ENCODE measurements at regions not wholly inside any gene's neighbourhood (a gene's known extent, or its start where the extent isn't known, plus 50 kb on each side); places are given as distances from the start of the nearest gene placed in this dataset.
"Not testable (repeated sequence)": the region's sequence is repeated elsewhere in the genome, so short reads cannot be mapped to it uniquely, and the experiment has no call there.

- DNase-seq: no peak
Measured at GRCh38 chr10:129199826-129200225, 267.2 kb upstream of the MGMT start.

DNA sequence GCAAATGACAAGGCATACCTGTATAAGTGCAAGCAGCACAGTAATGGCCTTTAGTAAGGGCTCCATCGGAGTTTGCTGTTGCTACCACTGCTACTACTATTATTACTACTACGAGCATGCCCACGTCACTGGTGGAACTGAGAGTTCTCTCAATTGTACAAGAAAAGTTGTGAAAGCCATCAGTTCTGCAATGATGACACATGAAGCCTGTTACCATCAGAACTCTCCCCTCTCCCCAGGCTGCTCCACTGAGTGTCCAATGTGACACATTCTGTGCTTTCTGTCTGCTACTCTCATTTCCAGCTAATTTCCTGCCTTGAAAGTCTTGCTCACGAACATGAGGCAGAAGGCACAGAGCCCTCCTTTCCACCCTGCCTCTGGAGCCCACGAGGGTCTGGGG is 263.2 kb upstream of the MGMT start:
- no peak for DNase-seq

- no peak for DNase-seq
Measured at GRCh38 chr10:129207297-129207696, 259.7 kb upstream of the MGMT start.

DNA sequence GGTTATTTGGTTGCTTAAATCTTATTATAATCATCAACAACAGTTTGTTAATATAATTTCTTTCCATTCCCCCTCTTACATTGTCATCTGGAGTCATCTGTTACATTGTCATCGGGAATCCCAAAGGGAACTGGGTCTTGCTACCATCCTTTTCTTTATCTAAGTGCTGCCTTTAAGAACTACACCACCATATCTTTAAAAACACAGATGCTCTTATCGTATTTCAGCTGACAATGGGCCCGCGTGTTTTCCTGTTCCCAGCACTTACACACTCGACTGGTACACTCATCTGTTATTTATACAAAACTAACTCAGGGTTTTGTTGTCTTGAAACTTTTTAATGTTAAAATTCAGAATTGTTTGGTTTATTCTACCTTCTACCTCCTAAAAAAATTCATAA is 256.2 kb upstream of the MGMT start:
- DNase-seq: no peak

DNA sequence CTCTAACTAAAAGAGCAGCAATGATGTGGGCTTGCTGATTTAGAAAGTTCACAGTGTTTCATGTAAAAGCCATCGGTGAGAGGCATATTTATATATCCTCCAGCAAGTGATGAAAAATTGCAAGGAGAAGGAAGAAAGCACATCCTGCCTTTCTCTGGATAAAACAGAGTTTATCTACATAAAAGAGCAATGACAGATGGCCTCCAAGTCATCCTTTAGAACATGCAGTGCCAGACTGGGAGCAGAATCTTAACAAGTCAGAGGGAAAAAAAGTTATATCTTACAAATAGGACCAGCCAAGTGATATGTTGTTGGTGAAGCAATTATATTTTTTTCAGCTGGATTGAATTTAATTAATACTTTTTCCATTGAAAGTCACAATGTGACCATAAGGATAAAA is 253.8 kb upstream of the MGMT start:
- no peak for DNase-seq

DNA sequence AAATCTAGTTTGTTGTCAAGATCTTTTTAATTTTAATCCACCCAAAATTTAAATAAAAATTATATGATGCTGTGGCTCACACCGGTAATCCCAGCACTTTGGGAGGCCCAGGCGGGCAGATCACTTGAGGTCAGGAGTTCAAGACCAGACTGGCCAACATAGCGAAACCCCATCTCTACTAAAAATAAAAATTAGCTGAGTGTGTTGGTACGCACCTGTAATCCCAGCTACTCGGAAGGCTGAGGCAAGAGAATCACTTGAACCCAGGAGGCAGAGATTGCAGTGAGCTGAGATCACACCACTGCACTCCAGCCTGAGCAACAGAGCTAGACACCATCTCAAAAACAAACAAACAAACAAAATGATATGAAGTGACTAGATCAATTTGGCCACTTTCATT is 253.0 kb upstream of the MGMT start:
- DNase-seq: not testable (repeated sequence)

GRCh38 chr10:129219364-129219763 is 247.7 kb upstream of the MGMT start:
- no peak for DNase-seq

GRCh38 chr10:129222436-129222835 is 244.6 kb upstream of the MGMT start:
- DNase-seq: no peak

- DNase-seq: no peak
Measured at GRCh38 chr10:129223363-129223762, 243.7 kb upstream of the MGMT start.

DNA sequence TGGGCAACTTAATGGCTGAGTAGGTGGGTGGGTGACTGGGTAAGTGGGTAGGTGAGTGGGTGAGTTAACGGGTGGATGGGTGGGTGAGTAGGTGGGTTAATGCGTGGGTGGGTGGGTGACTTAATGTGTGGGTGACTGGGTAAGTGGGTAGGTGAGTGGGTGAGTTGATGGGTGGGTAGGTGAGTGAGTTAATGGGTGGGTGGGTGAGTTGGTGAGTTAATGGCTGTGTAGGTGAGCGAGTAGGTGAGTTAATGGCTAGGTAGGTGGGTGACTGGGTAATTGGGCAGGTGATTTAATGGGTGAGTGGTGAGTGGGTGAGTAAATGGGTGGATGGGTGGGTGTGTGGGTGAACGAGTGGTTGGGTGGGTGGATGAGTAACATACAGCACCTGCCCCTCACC is 243.0 kb upstream of the MGMT start:
- no peak for DNase-seq

DNA sequence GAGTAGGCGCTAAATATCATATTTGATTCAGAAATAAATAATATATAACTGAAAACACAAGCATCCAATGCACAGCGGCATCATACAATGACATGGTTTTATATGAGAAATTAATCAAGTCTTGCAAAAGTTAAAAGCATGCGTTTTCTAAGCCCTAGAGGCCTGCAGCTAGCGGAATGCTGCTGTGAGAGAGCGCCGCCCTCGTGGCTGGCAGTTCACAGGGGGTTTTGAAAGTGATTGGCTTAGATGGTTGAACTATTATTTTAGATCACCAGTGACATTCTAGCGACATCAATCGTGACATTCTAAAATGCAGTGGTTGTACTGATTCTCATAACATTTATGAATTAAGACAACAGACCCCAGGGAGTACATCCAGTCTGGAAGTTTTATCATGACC is 235.2 kb upstream of the MGMT start:
- no peak for DNase-seq

DNA sequence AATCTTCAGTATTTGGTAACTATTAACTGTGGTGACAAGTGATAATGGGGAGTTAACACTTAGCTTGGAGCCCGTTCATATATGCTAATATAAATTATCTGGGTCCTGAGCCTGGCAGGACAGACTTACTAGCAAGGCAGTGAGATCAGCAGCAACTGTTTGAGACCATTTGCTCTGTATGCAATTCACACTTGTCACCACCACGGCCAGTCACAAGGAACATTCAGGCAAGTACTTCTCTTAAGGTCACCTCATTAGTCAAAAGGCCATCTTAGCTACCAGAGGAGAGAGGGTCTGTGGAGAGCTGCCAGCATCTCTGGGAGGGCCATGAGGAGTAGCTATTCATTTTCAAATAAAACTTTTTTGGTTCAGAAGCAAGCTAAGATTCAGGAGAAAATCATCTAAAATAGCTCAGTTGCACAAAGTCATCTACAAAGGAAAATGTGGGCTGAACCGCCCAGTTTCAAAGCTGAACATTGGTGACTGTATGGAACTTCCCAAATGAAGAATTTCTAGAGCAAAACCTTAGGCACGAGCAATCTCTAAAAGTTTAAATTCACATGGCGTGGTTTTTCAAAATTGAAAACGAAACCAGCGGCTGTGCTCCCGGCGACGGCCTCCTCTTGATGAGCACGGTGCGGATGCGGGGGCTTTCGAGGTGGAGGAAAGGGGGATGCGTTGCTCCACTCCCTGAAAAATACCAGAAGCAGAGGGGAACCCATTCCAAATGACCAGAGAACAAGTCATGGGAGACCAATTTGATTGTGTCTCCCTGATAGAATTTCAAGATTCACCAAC is 233.5 kb upstream of the MGMT start:
- no peak for DNase-seq

DNA sequence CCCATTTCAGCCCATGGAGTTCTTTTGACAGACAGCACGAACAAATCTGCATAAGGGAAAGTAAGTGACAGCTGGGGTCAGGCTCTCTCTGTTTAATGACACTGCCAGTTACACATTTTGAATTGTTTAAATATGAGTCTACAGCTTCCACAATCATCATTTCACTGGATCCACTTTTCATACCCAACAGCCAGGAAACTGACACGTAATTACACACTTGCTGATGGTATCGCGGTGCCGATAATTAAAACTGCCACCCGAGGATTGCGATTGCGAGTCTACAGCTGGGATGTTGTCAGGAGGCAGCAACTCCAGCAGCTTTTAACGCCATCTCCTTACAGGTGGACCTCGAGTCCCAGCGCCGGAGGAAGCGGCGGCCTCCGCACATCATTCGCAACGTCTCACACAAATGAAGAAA is 230.8 kb upstream of the MGMT start:
- no peak for DNase-seq

GRCh38 chr10:129241461-129241860 is 225.6 kb upstream of the MGMT start:
- DNase-seq: no peak

GRCh38 chr10:129244298-129244697 is 222.7 kb upstream of the MGMT start:
- no peak for DNase-seq

DNA sequence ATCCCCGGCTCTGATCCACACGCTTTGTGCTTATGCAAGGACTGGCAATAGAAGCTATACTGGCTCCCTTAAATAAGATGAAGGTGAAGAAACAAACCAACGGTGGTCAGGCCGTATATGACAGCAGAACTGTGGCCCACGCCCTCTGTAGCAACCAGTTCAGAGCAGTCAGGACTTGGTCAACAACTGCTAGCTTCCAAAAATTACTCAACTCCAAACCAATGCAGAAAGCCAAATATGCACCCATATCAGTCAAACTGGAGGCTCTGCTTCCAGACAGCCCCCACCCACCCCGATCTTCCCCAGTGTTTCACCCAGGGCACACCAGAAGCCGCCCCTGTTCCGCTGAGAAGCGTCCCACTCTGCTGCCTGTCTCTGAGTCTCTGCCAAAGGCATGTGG is 222.3 kb upstream of the MGMT start:
- DNase-seq: no peak

- DNase-seq: no peak
Measured at GRCh38 chr10:129253161-129253864, 213.7 kb upstream of the MGMT start.

DNA sequence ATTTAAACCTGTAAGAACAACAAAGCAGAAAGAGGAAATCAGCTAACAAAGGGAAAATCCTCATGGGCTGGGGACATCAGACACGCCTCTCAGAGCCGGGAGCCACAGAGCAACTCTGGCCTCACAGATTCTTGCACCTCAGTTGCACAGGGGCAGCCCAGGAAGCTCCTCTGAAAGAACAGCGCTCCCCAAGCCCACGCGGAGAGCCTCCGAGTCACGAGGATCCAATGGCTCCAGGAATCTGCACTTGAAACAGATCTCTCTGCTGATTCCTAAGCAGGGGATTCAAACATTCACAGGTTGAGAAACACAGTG is 213.2 kb upstream of the MGMT start:
- DNase-seq: no peak

- DNase-seq: no peak
Measured at GRCh38 chr10:129258283-129258923, 208.6 kb upstream of the MGMT start.

- no peak for DNase-seq
Measured at GRCh38 chr10:129259128-129259815, 207.8 kb upstream of the MGMT start.

- no peak for DNase-seq
Measured at GRCh38 chr10:129272176-129272575, 194.9 kb upstream of the MGMT start.

DNA sequence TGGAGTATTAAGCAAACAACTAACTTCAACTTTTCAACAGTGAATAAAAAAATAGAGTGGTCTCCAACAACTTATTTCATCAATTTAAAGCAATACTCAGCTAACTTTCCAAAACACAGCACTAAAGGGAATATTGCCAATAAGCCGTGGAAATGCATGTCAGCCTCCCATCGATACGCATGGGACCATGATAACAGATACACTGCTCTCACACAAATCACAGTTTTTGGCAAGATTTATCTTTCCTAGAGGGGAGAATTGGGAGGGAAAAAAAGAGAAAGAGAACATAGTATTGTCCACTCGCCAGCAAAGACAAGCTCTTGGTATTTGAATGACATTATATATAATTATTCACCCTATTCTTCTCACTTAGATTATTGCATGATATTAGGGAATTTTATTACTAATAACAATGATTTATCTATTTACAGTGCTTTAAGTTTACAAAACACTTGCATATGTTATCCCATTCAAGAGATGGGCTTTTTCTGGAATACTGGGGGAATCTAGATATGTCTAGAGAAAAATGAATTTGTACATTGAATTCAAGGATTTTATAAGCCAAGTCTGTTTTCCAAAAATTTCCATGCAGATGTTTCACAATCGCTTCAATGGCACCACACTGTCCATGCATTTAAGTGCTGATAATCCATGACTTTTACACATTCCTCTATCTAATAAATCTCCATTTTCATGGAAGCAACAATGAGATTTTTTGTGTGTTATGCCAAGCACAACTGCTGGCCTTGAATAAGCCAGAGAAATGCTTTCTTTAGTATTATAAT is 194.0 kb upstream of the MGMT start:
- no peak for DNase-seq

DNA sequence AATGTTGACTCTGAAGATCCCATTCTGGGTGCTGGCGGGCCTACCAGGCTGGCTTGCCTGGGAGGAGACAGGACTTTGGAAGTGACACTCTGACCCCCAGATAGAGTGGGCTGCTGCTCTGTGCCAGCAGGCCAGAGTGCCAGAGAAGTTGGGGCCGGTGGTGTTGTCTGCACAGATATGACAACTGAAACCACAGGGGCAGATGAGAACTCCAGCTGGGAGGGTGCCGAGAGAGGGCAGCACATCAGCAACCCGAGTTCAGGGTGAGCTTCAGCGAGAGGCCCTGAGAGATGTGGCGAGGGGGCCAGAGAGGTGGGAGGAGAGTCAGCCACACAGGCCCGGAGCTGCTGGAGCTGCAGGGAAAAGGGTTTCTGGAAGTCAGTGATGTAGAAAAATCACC is 193.2 kb upstream of the MGMT start:
- DNase-seq: no peak

Measured in NCI-H226 (cell line).